RKO (cell line): ENCODE measurements at regions not wholly inside any gene's neighbourhood (a gene's known extent, or its start where the extent isn't known, plus 50 kb on each side); places are given as distances from the start of the nearest gene placed in this dataset.
"Not testable (repeated sequence)": the region's sequence is repeated elsewhere in the genome, so short reads cannot be mapped to it uniquely, and the experiment has no call there.

ENCODE experiments used
- DNase-seq: peaks from one replicate; pipeline ENCODE4 v3.0.0-alpha.2; 2016; ENCODE audit warnings: low spot score

GRCh38 chr16:35574011-35574410 is 2114.6 kb downstream of the TP53TG3F start:
- no peak for DNase-seq

GRCh38 chr16:35574454-35575431 is 2115.3 kb downstream of the TP53TG3F start:
- DNase-seq: no peak

- no peak for DNase-seq
Measured at GRCh38 chr16:35575432-35575821, 2116.0 kb downstream of the TP53TG3F start.

GRCh38 chr16:35585411-35585810 is 2126.0 kb downstream of the TP53TG3F start:
- no peak for DNase-seq

GRCh38 chr16:35590913-35591312 is 2131.5 kb downstream of the TP53TG3F start:
- not testable (repeated sequence) for DNase-seq

GRCh38 chr16:35596467-35596866 is 2137.1 kb downstream of the TP53TG3F start:
- DNase-seq: no peak

GRCh38 chr16:35598696-35599332 is 2139.4 kb downstream of the TP53TG3F start:
- DNase-seq: no peak

- DNase-seq: no peak
Measured at GRCh38 chr16:35599429-35600160, 2140.2 kb downstream of the TP53TG3F start.

GRCh38 chr16:35600161-35600555 is 2140.7 kb downstream of the TP53TG3F start:
- not testable (repeated sequence) for DNase-seq

GRCh38 chr16:35602116-35602515 is 2142.7 kb downstream of the TP53TG3F start:
- no peak for DNase-seq

- not testable (repeated sequence) for DNase-seq
Measured at GRCh38 chr16:35603371-35603770, 2144.0 kb downstream of the TP53TG3F start.

GRCh38 chr16:35605921-35606320 is 2146.5 kb downstream of the TP53TG3F start:
- DNase-seq: no peak

- not testable (repeated sequence) for DNase-seq
Measured at GRCh38 chr16:35614883-35615282, 2155.5 kb downstream of the TP53TG3F start.

GRCh38 chr16:35619176-35619575 is 2159.8 kb downstream of the TP53TG3F start:
- not testable (repeated sequence) for DNase-seq

GRCh38 chr16:35626041-35626440 is 2166.6 kb downstream of the TP53TG3F start:
- DNase-seq: no peak

GRCh38 chr16:35628976-35629375 is 2169.6 kb downstream of the TP53TG3F start:
- no peak for DNase-seq

- no peak for DNase-seq
Measured at GRCh38 chr16:35631261-35631945, 2172.0 kb downstream of the TP53TG3F start.

- no peak for DNase-seq
Measured at GRCh38 chr16:35636480-35637230, 2177.2 kb downstream of the TP53TG3F start.

- no peak for DNase-seq
Measured at GRCh38 chr16:35637683-35638082, 2178.3 kb downstream of the TP53TG3F start.

GRCh38 chr16:35639233-35640205 is 2180.1 kb downstream of the TP53TG3F start:
- no peak for DNase-seq
